HCT116 (cell line): ENCODE measurements at regions not wholly inside any gene's neighbourhood (a gene's known extent, or its start where the extent isn't known, plus 50 kb on each side); places are given as distances from the start of the nearest gene placed in this dataset.

Experiments used
- CEBPB ChIP-seq: IDR thresholded peaks from 2 replicates; pipeline ENCODE4 v1.6.1; 2012; ENCODE audit warnings: low read depth
- EZH2 ChIP-seq: fragments of 200-600 bp; sonication (generic); IDR thresholded peaks from 2 replicates; pipeline ENCODE4 v1.6.1; 2017; ENCODE audit warnings: antibody characterized with exemption, mixed run types
- EZH2phosphoT487 ChIP-seq: fragments of 200-600 bp; IDR thresholded peaks from 2 replicates; pipeline ENCODE4 v1.6.1; 2018; ENCODE audit warnings: antibody characterized with exemption, borderline replicate concordance
- FOSL1 ChIP-seq: IDR thresholded peaks from 2 replicates; pipeline ENCODE4 v1.6.1; 2012; ENCODE audit warnings: low read depth
- POLR2A ChIP-seq: IDR thresholded peaks from 2 replicates; pipeline ENCODE4 v1.7.0; 2011; ENCODE audit warnings: borderline replicate concordance; ENCODE audit not compliant: insufficient read depth, insufficient read length; ENCODE audit errors: extremely low read depth
- POLR2AphosphoS5 ChIP-seq: IDR thresholded peaks from 2 replicates; pipeline ENCODE4 v1.6.1; 2011; ENCODE audit warnings: mild to moderate bottlenecking, low read depth, low read length, moderate library complexity
- RAD21 ChIP-seq: IDR thresholded peaks from 2 replicates; pipeline ENCODE4 v1.6.1; 2012; ENCODE audit warnings: low read depth, mild to moderate bottlenecking
- SIN3A ChIP-seq: IDR thresholded peaks from 2 replicates; pipeline ENCODE4 v1.6.1; 2012; ENCODE audit warnings: low read depth
- SP1 ChIP-seq: IDR thresholded peaks from 2 replicates; pipeline ENCODE4 v1.6.1; 2012; ENCODE audit warnings: low read depth
- TCF7L2 ChIP-seq: IDR thresholded peaks from 2 replicates; pipeline ENCODE4 v1.7.0; 2011; ENCODE audit warnings: borderline replicate concordance, inconsistent platforms; ENCODE audit not compliant: insufficient read depth, insufficient read length; ENCODE audit errors: extremely low read depth
- YY1 ChIP-seq: IDR thresholded peaks from 2 replicates; pipeline ENCODE4 v1.6.1; 2011; ENCODE audit warnings: low read length, low read depth, moderate library complexity, mild to moderate bottlenecking; ENCODE audit not compliant: insufficient replicate concordance; ENCODE audit errors: extremely low read depth
- TF ChIP-seq, protein P1 (sequence below): IDR thresholded peaks from 2 replicates; pipeline ENCODE4 v1.6.1; 2012
- TF ChIP-seq, protein P2 (sequence below), 3 experiments: fragments of 200-600 bp in 1 of 3; sonication (generic) in 1 of 3; IDR thresholded peaks in 2 of 3; conservative IDR thresholded peaks in 1 of 3; 2 replicates each; pipeline ENCODE4 v1.5.1; 2012 to 2017; ENCODE audit warnings: low read depth in 2 of 3, low read length in 2 of 3, antibody characterized with exemption in 1 of 3, borderline replicate concordance in 1 of 3, control low read depth in 1 of 3, mild to moderate bottlenecking in 1 of 3, mixed read lengths in 1 of 3, mixed run types in 1 of 3, moderate library complexity in 1 of 3; ENCODE audit not compliant: insufficient read depth in 1 of 3

- TF ChIP-seq EZH2phosphoT487: no peak
- TF ChIP-seq YY1: no peak
- TF ChIP-seq, protein P1, sequence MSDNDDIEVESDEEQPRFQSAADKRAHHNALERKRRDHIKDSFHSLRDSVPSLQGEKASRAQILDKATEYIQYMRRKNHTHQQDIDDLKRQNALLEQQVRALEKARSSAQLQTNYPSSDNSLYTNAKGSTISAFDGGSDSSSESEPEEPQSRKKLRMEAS: no peak
- TF ChIP-seq, protein P2, sequence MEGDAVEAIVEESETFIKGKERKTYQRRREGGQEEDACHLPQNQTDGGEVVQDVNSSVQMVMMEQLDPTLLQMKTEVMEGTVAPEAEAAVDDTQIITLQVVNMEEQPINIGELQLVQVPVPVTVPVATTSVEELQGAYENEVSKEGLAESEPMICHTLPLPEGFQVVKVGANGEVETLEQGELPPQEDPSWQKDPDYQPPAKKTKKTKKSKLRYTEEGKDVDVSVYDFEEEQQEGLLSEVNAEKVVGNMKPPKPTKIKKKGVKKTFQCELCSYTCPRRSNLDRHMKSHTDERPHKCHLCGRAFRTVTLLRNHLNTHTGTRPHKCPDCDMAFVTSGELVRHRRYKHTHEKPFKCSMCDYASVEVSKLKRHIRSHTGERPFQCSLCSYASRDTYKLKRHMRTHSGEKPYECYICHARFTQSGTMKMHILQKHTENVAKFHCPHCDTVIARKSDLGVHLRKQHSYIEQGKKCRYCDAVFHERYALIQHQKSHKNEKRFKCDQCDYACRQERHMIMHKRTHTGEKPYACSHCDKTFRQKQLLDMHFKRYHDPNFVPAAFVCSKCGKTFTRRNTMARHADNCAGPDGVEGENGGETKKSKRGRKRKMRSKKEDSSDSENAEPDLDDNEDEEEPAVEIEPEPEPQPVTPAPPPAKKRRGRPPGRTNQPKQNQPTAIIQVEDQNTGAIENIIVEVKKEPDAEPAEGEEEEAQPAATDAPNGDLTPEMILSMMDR (IDR thresholded peaks at IDR 0.05 in 2 of 3, conservative IDR thresholded peaks at IDR 0.05 in 1 of 3; ENCODE audit: borderline replicate concordance in 1 of 3, insufficient read depth in 1 of 3, low read depth in 2 of 3, low read length in 2 of 3): no peak
- TF ChIP-seq RAD21: no peak
- no peak for TF ChIP-seq CEBPB
- TF ChIP-seq EZH2: no peak
- no peak for TF ChIP-seq POLR2A
- no peak for TF ChIP-seq SIN3A
- TF ChIP-seq SP1: no peak
- no peak for TF ChIP-seq TCF7L2
- no peak for TF ChIP-seq FOSL1
- TF ChIP-seq POLR2AphosphoS5: no peak
Observed at GRCh38 chr5:4738298-4738697, 401.8 kb upstream of the ADAMTS16 start.
